Activated T-cell treated with anti-CD3 and anti-CD28 coated beads, Interleukin-2, amount 50 U/mL, for 48 hours (primary cell): ENCODE measurements at regions not wholly inside any gene's neighbourhood (a gene's known extent, or its start where the extent isn't known, plus 50 kb on each side); places are given as distances from the start of the nearest gene placed in this dataset.

Experiments used
- DNase-seq, 2 experiments: peaks; one replicate each; pipeline ENCODE4 v3.0.0-alpha.2; 2020

- no peak for DNase-seq
Observed at GRCh38 chr1:201710632-201711597, 118.0 kb upstream of the IPO9 start.

- no peak for DNase-seq
Observed at GRCh38 chr1:201711811-201712210, 117.1 kb upstream of the IPO9 start.

- DNase-seq = no peak
Observed at GRCh38 chr1:201712387-201713085, 116.4 kb upstream of the IPO9 start.

GRCh38 chr1:201713086-201713810, 115.7 kb upstream of the IPO9 start:
- DNase-seq = no peak

- DNase-seq = no peak
Observed at GRCh38 chr1:201714542-201715329, 114.2 kb upstream of the IPO9 start.

- DNase-seq = no peak
Observed at GRCh38 chr1:201715351-201715750, 113.6 kb upstream of the IPO9 start.

GRCh38 chr1:201715801-201716741, 112.9 kb upstream of the IPO9 start:
- DNase-seq = no peak

- no peak for DNase-seq
Observed at GRCh38 chr1:201716742-201717135, 112.2 kb upstream of the IPO9 start.

- DNase-seq = no peak
Observed at GRCh38 chr1:201717286-201717685, 111.7 kb upstream of the IPO9 start.

GRCh38 chr1:201718346-201719202, 110.4 kb upstream of the IPO9 start:
- no peak for DNase-seq

- no peak for DNase-seq
Observed at GRCh38 chr1:201719812-201720521, 109.0 kb upstream of the IPO9 start.

GRCh38 chr1:201720522-201720844, 108.5 kb upstream of the IPO9 start:
- no peak for DNase-seq

GRCh38 chr1:201721082-201722049, 107.6 kb upstream of the IPO9 start:
- no peak for DNase-seq

- DNase-seq = no peak
Observed at GRCh38 chr1:201724039-201724765, 104.8 kb upstream of the IPO9 start.

GRCh38 chr1:201724766-201725118, 104.2 kb upstream of the IPO9 start:
- DNase-seq = no peak

- no peak for DNase-seq
Observed at GRCh38 chr1:201726700-201727099, 102.3 kb upstream of the IPO9 start.

GRCh38 chr1:201728731-201729130, 100.2 kb upstream of the IPO9 start:
- DNase-seq = no peak
